Motor neuron (in vitro differentiated cells): ENCODE measurements at regions not wholly inside any gene's neighbourhood (a gene's known extent, or its start where the extent isn't known, plus 50 kb on each side); places are given as distances from the start of the nearest gene placed in this dataset.
"Not testable (repeated sequence)": the region's sequence is repeated elsewhere in the genome, so short reads cannot be mapped to it uniquely, and the experiment has no call there.

ENCODE experiments used
- ATAC-seq, 8 experiments: fragments of 200-7000 bp; cut with Tn5 transposase; replicated peaks in 6 of 8; 2 replicates each; pipeline ENCODE4 v1.8.0; 2021; ENCODE audit warnings: mild to moderate bottlenecking in 8 of 8, moderate library complexity in 8 of 8
- H3K27ac ChIP-seq, 2 donors: fragments of 250-450 bp; sonication (Bioruptor Pico); 2 replicates each; pipeline ENCODE4 v1.9.0; 2021; ENCODE audit warnings: antibody characterized with exemption in 2 of 2, mild to moderate bottlenecking in 2 of 2, moderate library complexity in 1 of 2
- H3K4me1 ChIP-seq, 2 donors: fragments of 250-450 bp; sonication (Bioruptor Pico); replicated peaks in 1 of 2; 2 replicates each; pipeline ENCODE4 v1.6.1; 2021; ENCODE audit warnings: antibody characterized with exemption in 2 of 2, mild to moderate bottlenecking in 2 of 2, moderate library complexity in 1 of 2
- H3K4me3 ChIP-seq, 5 donors: fragments of 250-450 bp; sonication (Bioruptor Pico); 2 replicates each; pipeline ENCODE4 v1.9.0; 2021; ENCODE audit warnings: antibody characterized with exemption in 5 of 5, mild to moderate bottlenecking in 5 of 5, moderate library complexity in 4 of 5
- WGBS, 10 experiments: fragments of 450-650 bp; shearing (Covaris generic); methylation state at CpG; one replicate each; pipeline ENCODE4 v1.0.0; 2022; 5-methylcytosine and 5-hydroxymethylcytosine counted together
- in situ Hi-C, 9 experiments: fragments of 400-800 bp; cut with MboI; loops; one replicate each; pipeline ENCODE4 v1.15.0; 2021; ENCODE audit warnings: low sequenced_read_pairs in 9 of 9, low pct_unique_long_range_greater_than_20kb in 2 of 9; ENCODE audit not compliant: unreplicated experiment in 9 of 9

DNA sequence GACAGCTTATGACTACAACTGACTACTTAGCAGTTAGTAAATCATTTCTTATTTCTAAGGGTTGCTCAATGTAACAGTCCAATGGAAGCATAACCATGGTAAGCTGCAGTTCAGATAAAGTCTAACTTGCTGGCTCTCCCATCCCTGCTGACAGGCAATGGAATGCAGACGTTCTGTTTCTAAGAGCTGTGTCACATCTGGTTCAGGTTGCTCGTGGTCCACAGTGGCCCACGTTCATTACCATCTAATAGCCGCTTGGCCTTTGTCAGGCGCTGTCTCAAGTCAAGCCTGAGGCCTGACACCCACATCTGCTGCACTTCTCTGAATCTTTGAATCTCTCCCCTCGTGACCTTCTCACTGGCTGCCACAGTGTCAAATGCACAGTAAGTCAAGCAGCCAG is 240.8 kb downstream of the FGFR2 start:
- Histone ChIP-seq H3K27ac (no peak overlapping the region), H3K4me3 (no peak overlapping the region), H3K4me1 (peaks cover 0 to 11% of the 10 kb centered on the region in 2 donors)
- in situ Hi-C loops: no loop called here
- ATAC-seq: peak in 5 of 8 experiments; percentile 32 to 76 (median 70)
- 0 to 68% (median 40%) methylated on average over 1 to 6 of the region's 6 CpGs; no CpG with 5 or more reads in 3 of the 10 experiments for WGBS, 10 experiments

DNA sequence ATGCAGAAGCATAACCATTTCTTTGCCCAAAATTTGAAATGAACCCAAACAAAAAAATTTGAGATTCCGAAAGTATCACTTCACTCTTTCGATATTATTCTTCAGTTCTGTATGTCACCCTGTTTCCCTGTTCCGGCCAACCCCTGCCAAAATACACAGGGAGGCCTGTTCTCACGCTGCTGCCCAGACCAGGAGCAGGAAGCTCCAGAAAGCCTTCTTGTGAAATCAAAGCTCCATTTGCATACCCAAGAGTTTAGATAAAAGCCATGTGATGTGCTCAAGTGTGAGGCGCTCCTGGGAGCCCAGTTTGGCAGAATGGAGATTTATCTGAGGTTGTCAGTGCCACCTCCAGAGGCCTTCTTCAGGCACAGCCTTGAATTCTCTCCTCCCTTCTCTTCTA is 236.2 kb downstream of the FGFR2 start:
- in situ Hi-C loops: no loop called here
- 5 to 100% (median 88%) methylated on average over 1 to 4 of the region's 5 CpGs; no CpG with 5 or more reads in 2 of the 10 experiments for WGBS, 10 experiments
- Histone ChIP-seq H3K4me1 (peaks cover 0 to 11% of the 10 kb centered on the region in 2 donors), H3K4me3 (no peak overlapping the region), H3K27ac (no peak overlapping the region)
- no peak for ATAC-seq

DNA sequence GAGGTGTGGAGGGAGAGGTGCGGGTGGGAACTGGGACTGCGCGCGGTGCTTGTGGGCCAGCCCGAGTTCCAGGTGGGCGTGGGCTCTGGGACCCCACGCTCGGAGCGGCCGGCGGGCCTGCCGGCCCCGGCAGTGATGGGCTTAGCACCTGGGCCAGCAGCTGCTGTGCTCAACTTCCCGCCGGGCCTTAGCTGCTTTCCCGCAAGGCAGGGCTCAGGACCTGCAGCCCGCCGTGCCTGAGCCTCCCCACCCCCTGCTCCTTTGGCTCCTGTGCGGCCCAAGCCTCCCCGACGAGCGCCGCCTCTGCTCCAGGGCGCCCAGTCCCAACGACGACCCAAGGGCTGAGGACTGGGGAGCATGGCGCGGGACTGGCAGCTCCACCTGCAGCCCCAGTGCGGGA is 232.7 kb downstream of the FGFR2 start:
- Histone ChIP-seq H3K4me1 (no peaks in the 10 kb centered on the region), H3K4me3 (no peak overlapping the region), H3K27ac (no peak overlapping the region)
- in situ Hi-C loops: no loop called here
- no peak for ATAC-seq
- 100% methylated on average over 1 to 3 of the region's 29 CpGs; no CpG with 5 or more reads in 8 of the 10 experiments for WGBS, 10 experiments

GRCh38 chr10:121368347-121369025 is 229.8 kb downstream of the FGFR2 start:
- 3 to 79% (median 52%) methylated on average over 2 to 8 of the region's 9 CpGs; no CpG with 5 or more reads in 1 of the 10 experiments for WGBS, 10 experiments
- no peak overlapping the region for H3K4me3 ChIP-seq
- in situ Hi-C loops: no loop called here
- H3K27ac ChIP-seq: no peak overlapping the region
- ATAC-seq: no peak
- no peaks in the 10 kb centered on the region for H3K4me1 ChIP-seq

DNA sequence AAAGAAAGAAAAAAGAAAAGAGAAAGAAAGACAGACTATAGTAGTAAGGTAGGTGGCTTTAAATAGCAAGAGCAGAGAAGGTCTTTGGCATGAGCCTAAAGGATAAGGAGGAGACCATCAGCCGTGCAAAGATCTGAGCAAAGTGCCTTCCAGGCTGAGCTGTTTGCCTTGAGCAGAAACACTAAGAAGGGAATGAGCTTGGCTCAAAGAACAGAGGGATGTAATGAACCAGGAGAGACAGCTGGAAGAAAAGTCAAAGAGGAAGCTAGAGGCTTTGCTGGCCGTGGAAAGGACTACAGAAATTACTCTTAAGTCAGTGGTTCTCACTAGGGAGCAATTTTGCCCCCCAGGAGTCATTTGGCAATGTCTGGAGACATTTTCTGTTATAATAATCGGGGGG is 228.6 kb downstream of the FGFR2 start:
- ATAC-seq: no peak
- H3K4me3 ChIP-seq: no peak overlapping the region
- peaks cover 2% of the 10 kb centered on the region in 2 donors for H3K4me1 ChIP-seq
- in situ Hi-C loops: no loop called here
- WGBS, 10 experiments: 0 to 80% (median 61%) methylated on average over 1 to 3 of the region's 3 CpGs; no CpG with 5 or more reads in 1 of the 10 experiments
- no peak overlapping the region for H3K27ac ChIP-seq

GRCh38 chr10:121371836-121372235 is 226.4 kb downstream of the FGFR2 start:
- no peak for ATAC-seq
- H3K27ac ChIP-seq: no peak overlapping the region
- in situ Hi-C loops: no loop called here
- H3K4me3 ChIP-seq: no peak overlapping the region
- peaks cover 17 to 19% of the 10 kb centered on the region in 2 donors for H3K4me1 ChIP-seq
- 60 to 100% (median 94%) methylated on average over 1 to 3 of the region's 3 CpGs; no CpG with 5 or more reads in 3 of the 10 experiments for WGBS, 10 experiments

GRCh38 chr10:121373411-121373810 is 224.8 kb downstream of the FGFR2 start:
- ATAC-seq: no peak
- H3K4me3 ChIP-seq: no peak overlapping the region
- in situ Hi-C loops: no loop called here

GRCh38 chr10:121374121-121374520 is 224.1 kb downstream of the FGFR2 start:
- H3K4me1 ChIP-seq: peaks cover 23 to 27% of the 10 kb centered on the region in 2 donors
- in situ Hi-C loops: no loop called here
- ATAC-seq: no peak
- no peak overlapping the region for H3K27ac ChIP-seq
- 26 to 95% (median 56%) methylated on average over 4 to 8 of the region's 12 CpGs; no CpG with 5 or more reads in 6 of the 10 experiments for WGBS, 10 experiments
- no peak overlapping the region for H3K4me3 ChIP-seq

More at GRCh38 chr10:121373411-121373810, 224.8 kb downstream of the FGFR2 start:
- H3K4me1 ChIP-seq: peaks cover 23 to 27% of the 10 kb centered on the region in 2 donors
- no peak overlapping the region for H3K27ac ChIP-seq
- WGBS, 10 experiments: 10 to 100% (median 71%) methylated on average over 1 to 2 of the region's 2 CpGs; no CpG with 5 or more reads in 4 of the 10 experiments

- in situ Hi-C loops: no loop called here
- peak in 5 of 8 experiments; percentile 78 to 92 (median 81) for ATAC-seq
Measured at GRCh38 chr10:121375172-121375571, 223.1 kb downstream of the FGFR2 start.

GRCh38 chr10:121378251-121378801 is 219.9 kb downstream of the FGFR2 start:
- 0 to 100% (median 47%) methylated on average over 1 to 3 of the region's 6 CpGs; no CpG with 5 or more reads in 2 of the 10 experiments for WGBS, 10 experiments
- ATAC-seq: no peak
- Histone ChIP-seq H3K4me3 (no peak overlapping the region), H3K27ac (no peak overlapping the region), H3K4me1 (peaks cover 23 to 31% of the 10 kb centered on the region in 2 donors)
- in situ Hi-C loops: no loop called here

More at GRCh38 chr10:121375172-121375571, 223.1 kb downstream of the FGFR2 start:
- 0 to 50% (median 36%) methylated on average over 1 to 6 of the region's 6 CpGs; no CpG with 5 or more reads in 1 of the 10 experiments for WGBS, 10 experiments
- peaks cover 23 to 31% of the 10 kb centered on the region in 2 donors for H3K4me1 ChIP-seq
- H3K4me3 ChIP-seq: no peak overlapping the region
- H3K27ac ChIP-seq: peak overlapping the region; percentile 30 to 47

- Histone ChIP-seq H3K27ac (no peak overlapping the region), H3K4me1 (peaks cover 23 to 31% of the 10 kb centered on the region in 2 donors), H3K4me3 (no peak overlapping the region)
- no peak for ATAC-seq
- in situ Hi-C loops: no loop called here
- WGBS, 10 experiments: 41 to 86% (median 66%) methylated on average over 2 to 3 of the region's 3 CpGs; no CpG with 5 or more reads in 1 of the 10 experiments
Measured at GRCh38 chr10:121379013-121379412, 219.2 kb downstream of the FGFR2 start.

GRCh38 chr10:121380211-121380610 is 218.0 kb downstream of the FGFR2 start:
- ATAC-seq: no peak
- peaks cover 15 to 23% of the 10 kb centered on the region in 2 donors for H3K4me1 ChIP-seq
- 14 to 100% (median 89%) methylated on average over 1 to 3 of the region's 3 CpGs; no CpG with 5 or more reads in 2 of the 10 experiments for WGBS, 10 experiments
- in situ Hi-C loops: no loop called here
- no peak overlapping the region for H3K4me3 ChIP-seq
- H3K27ac ChIP-seq: no peak overlapping the region

GRCh38 chr10:121382029-121382520 is 216.2 kb downstream of the FGFR2 start:
- in situ Hi-C loops, H3K27ac ChIP-seq, H3K4me3 ChIP-seq, ATAC-seq: not testable (repeated sequence)
- WGBS, 10 experiments: 34 to 100% (median 93%) methylated on average over 1 to 6 of the region's 33 CpGs; no CpG with 5 or more reads in 5 of the 10 experiments
- peaks cover 4 to 14% of the 10 kb centered on the region in 2 donors for H3K4me1 ChIP-seq
